HCEC 1CT (cell line): ENCODE measurements at regions not wholly inside any gene's neighbourhood (a gene's known extent, or its start where the extent isn't known, plus 50 kb on each side); places are given as distances from the start of the nearest gene placed in this dataset.
"Not testable (repeated sequence)": the region's sequence is repeated elsewhere in the genome, so short reads cannot be mapped to it uniquely, and the experiment has no call there.

Experiments
- DNase-seq: peaks from one replicate; pipeline ENCODE4 v3.0.0-alpha.2; 2017

DNA sequence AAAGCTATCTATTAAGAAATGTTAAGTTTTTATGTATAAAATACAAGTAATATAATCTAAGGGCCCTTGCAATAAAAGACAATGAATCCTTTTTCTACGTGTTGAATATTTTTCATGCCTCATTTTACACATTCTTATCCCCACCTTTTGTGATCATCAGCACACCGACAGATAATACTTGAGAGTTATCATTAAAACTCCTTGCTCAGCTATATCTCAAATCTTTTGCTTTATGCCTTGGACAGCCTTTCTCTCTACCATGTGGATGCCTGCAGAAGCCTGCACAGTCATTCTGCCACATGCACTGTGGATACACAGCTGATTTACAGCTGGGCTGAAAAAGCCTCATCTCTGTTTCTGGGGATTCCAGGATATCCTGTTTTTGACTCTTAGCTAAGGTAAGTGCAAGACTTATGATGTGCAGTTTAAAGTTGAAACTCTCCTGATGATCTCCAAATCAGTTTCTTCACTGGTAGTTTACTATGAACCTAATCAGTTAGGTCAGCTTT is 1565.1 kb downstream of the SI start:
- no peak for DNase-seq

DNA sequence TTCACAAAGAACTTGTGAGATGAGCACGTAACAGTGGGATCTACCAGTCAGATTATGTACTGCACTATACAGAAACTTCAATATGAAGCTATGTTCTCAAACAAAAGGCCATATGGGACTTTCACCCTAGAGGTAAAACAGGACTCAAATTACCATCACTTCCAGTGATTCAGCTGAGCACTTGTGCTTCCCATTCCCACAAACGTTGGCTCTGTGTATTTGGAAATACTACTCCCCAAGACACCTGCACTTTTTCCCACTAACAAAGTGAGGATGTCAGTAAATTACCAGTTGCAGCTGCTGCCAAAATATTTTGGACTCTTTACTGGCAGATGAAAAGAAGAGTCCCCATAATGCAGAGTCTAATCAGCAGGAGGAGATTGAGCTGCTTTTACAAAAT is 1570.1 kb downstream of the SI start:
- no peak for DNase-seq

DNA sequence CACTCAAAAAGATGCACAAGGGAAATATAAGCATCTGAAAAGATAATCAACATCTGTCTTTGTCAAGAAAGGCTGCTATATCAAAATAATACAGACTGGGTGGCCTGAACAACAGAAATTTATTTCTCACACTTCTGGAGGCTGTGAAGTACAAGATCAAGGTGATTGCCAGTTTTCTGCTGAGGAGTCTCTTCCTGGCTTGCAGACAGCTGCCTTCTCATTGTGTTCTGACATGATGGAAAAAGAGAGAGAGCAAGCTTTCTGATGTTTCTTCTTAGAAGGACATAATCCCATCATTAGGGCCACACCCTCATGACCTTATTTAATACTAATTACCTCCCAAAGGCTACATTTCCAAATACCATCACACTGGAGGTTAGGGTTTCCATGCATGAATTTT is 1573.3 kb downstream of the SI start:
- DNase-seq: no peak

DNA sequence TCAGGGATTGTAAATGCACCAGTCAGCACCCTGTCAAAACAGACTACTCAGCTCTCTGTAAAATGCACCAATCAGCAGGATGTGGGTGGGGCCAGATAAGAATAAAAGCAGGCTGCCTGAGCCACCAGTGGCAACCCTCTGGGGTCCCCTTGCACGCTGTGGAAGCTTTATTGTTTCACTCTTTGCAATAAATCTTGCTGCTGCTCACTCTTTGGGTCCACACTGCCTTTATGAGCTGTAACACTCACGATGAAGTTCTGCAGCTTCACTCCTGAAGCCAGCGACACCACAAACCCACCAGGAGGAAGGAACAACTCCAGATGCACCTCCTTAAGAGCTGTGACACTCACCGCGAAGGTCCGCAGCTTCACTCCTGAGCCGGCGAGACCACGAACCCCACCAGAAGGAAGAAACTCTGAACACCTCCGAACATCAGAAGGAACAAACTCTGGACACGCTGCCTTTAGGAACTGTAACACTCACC is 1578.5 kb downstream of the SI start:
- DNase-seq: not testable (repeated sequence)

DNA sequence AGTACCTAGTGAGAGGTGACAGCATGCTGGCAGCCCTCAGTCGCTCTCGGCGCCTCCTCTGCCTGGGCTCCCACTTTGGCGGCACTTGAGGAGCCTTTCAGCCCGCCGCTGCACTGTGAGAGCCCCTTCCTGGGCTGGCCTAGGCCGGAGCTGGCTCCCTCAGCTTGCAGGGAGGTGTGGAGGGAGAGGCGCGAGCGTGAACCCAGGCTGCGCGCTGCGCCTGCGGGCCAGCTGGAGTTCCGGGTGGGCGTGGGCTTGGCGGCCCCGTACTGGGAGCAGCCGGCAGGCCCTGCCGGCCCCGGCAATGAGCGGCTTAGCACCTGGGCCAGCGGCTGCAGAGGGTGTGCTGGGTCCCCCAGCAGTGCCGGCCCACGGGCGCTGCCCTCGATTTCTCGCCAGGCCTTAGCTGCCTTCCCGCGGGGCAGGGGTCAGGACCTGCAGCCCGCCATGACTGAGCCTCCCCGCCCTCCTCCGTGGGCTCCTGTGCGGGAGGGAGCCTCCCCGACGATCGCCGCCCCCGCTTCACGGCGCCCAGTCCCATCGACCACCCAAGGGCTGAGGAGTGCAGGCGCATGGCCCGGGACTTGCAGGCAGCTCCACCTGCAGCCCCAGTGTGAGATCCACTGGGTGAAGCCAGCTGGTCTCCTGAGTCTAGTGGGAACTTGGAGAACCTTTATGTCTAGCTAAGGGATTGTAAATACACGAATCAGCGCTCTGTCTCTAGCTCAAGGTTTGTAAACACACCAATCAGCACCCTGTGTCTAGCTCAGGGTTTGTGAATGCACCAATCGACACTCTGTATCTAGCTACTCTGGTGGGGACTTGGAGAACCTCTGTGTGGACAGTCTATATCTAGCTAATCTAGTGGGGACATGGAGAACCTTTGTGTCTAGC is 1579.2 kb downstream of the SI start:
- not testable (repeated sequence) for DNase-seq

DNA sequence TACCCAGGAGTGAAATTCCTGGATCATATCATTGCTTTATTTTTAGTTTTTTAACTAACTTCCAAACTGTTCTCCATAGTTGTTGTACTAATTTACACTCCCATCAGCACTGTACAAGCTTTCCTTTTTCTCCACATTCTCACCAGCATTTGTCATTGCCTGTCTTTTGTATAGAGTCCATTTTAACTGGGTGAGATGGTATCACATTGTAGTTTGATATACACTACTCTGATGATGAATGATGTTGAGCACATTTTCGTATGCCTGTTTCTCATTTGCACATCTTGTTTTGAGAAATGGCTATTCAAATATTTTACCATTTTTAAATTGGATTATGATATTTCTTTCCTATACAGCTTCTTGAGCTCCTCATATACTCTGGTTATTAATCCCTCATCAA is 1586.6 kb downstream of the SI start:
- DNase-seq: no peak

DNA sequence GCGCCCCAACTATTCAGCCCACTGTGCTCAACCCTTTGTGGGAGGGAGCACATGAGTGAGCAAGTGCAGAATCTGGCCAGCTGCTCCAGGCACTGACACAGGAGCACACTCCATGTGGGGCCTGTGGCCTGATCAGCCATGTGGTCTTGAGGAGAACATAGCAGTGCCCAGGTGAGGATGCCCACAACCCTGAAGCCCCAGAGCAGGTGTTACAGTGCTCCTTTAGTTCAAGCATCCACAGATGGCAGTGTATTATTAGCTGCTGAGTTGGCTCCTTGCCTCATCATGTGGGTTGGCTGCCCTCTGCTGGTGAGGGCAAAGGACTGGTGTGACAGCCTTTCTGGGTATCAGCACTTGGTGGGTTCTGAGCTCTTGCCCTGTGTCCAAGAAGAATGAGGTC is 1588.2 kb downstream of the SI start:
- no peak for DNase-seq

DNA sequence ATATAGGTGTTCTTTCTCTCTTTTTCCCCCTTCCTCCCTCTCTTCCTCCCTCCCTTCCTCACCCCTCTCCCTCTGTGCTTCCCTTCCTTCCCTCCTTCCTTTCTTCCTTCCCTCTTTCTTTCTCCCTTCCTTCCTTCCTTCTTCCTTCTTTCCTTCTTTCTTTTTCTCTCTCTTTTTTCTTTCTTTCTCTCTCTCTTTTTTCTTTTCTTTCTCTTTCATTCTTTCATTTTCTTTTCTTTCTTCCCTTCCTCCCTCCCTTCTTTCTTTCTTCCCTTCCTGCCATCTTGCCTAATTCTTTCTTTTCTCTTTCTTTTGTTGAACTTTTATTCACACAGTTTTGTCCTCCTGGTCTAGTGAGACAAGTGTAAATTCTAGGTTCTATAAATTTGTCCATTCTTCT is 1595.6 kb downstream of the SI start:
- DNase-seq: no peak

DNA sequence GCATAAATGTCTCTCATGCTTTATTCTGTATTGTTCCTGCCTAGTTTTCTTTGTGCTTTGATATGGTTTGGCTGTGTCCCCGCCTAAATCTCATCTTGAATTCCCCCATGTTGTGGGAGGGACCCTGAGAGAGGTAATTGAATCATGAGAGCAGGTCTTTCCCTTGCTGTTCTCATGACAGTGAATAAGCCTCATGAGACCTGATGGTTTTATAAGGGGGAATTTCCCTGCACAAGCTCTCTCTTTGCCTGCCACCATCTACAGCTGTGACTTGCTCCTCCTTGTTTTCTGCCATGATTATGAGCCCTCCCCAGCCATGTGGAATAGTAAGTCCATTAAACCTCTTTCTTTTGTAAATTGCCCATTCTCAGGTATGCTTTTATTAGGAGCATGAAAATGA is 1596.6 kb downstream of the SI start:
- DNase-seq: no peak

DNA sequence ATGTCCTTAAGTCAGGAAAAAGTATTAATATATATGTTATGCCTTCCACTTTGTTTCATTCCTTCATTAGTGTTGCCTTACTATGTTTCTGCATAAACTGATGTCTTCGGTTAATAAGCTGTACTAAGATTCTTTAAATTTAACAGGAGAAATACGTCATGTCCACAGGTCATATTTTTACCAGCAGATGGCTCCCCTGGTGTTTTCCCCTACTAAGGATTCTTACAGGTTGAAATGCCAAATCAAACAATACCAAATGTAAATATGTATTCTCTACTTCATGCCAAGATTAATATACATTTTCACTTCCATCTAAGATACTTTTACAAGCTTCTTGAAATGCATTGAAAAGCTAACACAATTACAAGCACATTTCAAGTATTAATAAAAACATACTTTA is 1602.1 kb downstream of the SI start:
- DNase-seq: no peak

DNA sequence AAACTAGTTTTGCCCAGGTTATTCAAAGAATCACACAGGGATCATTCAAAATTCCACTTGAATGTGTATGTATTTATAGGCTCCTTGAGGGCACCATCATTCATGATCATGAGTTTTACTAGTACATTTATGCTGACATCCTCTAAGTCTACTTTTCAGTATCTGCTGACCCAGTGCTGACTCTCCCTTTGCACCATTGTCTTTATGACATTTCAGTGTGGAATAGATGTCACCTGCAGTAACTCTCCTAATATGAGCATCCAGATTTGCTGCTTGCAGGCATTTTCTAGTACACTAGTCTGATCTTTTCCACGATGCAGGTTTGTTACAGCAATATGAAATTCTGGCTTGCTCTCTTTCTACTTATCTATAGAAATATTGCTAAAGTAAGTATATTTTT is 1603.5 kb downstream of the SI start:
- no peak for DNase-seq

DNA sequence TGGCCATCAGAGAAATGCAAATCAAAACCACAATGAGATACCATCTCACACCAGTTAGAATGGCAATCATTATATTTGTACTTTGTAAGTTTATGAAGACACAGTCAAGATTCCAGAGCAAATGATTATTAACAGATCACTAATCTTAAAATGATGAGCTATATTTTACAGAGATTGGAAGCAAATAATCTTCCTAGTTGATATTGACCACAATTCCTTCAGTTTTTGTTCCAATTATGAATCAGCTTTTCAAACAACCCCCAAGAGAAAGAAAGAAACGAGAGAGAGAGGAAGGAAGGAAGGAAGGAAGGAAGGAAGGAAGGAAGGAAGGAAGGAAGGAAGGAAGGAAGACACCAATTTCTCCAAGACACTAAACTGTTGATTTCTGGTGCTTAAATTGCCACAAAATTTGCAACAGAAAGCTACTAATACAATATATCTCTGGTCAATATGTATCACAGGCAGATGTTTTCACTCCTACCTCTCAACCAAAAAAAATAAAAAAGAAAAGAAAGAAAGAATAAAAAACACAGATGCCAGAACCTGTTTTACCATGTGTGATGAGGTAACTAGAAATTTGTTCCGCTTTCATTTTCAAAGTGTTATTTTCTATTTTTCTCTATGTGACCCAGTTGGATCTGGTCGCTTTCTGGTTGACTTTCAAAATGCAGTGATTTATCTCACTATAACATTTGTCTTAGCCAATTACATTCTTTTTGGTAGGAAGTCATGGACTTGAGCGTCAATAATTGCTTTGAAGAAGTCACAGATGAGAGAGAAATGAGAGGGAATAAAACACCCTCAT is 1609.6 kb downstream of the SI start:
- DNase-seq: no peak

DNA sequence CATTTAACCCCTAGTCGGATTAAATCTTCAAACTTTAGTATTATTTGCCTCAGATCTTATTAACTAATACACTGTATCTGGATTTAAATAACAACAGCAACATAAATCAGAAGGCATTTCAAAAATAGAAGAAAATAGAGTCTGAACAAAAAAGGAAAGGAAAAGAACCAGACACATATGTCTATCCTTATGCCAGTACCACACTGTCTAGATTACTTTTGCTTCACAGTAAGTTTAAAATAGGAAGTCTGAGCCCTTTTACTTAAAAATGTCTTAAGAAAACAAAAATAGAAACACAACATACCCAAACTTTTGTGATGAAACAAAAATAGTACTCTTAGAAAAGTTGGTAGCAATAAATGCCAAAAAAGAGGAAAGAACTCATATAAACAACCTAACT is 1615.8 kb downstream of the SI start:
- no peak for DNase-seq

DNA sequence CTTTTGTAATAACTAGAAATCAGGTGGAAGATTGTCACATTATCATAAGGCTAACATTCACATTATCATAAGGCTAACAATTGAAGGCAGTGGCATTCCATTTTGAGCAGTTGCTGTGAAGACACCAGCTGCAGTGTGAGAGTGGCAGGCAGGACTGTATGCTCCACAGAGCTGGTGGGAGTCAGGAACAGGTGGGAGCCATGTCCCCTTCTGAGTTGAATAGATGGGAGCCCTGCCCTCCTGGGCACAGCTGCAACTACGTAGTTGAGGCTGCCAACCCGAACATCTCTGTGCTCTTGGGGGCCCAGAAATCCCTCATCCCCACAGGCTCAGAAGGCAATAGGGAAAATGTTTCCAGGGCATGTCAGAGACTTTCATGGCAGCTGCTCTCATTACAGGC is 1627.6 kb downstream of the SI start:
- no peak for DNase-seq

DNA sequence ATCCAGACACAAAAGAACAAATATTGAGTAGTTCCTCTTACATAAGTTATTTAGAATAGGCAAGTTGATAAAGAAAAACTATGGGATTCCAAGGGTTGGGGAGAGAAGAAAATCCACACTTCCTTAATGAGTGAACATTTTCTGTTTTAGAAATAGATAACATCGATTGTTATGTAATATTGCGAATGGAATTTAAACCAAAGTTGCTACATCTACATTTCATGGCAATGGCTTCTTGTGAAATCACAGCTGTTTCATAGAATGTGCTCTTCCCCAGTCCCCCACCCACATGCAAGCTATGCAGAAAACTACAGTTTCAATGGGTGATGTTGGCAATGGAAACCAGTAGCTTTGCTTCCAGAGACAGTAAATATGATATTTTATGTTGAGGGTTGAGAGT is 1639.5 kb downstream of the SI start:
- no peak for DNase-seq

DNA sequence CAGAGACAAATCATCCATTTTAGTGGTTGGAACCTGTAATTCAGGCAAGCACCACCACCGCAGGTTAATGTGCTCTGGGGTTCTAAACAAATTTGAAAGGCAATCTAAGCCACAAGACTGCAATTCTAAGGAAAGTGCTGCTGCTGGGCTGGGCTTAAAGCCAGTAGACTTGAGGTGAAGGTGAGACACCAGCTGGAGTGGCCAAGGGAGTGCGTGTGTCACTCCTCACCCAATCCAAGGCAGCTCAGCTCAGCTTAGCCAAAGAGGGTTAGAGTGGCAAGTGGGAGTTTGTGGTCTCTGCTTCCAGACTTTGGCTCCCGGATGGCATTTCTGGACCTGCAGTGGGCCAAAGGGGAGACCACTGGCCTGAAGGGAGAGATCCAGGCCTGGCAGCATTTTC is 1655.6 kb downstream of the SI start:
- no peak for DNase-seq

DNA sequence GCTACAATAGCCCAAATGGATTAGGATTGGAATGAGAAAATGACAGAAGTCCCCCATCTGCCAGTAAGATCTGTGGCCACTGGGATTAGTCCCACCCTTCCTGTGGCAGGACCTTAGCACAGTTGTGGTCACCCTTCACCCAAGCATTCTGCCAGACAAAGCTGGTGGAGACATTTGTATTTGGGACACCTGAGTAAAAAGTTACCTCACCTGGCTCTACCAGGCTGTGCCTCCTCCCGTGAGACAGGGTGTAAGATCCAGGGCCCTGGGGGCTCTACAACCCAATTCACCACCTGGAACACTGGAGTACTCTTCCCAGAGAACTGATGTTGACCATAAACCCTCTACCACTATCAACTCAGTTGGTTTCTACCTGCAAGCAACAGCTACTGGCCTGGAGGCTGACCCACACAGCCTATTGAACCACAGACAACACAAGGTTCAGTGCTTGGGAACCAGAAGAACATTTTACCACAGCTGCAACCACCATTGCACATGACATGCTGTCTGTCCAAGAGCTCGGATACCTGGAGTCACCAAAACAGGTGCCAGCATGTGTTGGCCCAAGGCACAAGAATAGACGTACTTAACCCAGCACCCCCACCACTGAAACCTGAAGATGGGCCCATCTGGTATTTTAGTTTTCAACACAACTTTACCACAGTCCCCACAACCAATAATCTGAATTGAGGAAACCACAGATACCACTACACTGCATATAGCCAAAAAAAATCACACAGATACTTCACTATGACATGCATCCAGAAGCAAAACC is 1686.7 kb downstream of the SI start:
- DNase-seq: no peak

DNA sequence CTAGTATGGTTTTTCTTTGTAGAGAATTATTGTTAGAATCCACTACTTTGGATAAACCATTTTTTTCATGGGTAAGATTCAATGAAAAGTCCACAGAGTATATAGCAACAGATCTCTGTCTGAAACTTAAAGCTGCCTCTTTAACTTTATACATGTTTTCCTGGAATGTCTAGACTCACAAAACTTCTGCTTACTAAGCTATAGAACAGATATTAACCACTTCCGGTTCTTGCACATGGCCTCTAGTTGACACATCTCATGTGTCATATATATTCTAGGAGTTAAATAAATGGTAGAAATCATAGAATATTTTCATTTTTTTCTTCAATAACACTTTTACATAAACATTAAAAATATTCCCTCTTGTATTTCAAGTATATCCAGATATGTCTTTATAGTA is 1693.9 kb downstream of the SI start:
- no peak for DNase-seq

DNA sequence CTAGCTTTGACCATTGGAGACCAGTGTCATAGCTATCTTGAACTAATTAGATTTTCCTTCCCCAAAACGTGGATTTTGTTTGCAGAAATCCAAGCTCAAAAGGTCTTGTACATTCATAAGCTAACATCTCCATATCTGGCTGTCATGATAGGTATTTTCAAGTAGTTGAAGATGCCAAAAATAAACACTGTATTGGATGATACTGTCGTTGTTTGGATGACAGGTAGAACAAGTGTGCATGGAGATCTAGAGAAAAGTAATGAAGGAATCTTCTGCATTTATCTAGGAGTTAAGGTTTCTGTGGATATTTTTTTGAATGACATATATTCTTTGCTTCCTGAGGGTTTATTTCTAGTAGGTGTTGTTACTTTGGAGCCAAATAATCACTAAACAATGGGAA is 1696.1 kb downstream of the SI start:
- DNase-seq: no peak

DNA sequence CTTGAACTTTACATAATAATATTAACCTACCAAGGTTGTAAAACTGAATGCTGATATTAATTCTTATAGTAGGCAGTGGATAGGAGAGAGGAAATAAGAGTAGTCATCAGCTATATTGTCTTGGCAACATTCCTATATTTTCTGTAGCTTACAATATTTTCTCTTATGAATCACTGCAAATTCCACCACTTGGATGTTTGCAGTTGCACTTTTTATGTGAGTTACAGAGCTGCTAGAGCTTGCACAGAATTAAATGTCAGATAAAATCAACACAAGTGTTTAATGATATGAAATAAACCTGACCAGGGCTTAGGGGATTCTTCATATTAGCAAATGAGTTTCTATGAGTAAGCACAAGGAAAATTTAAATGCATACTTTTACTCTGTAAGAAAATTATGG is 1710.1 kb downstream of the SI start:
- DNase-seq: no peak

DNA sequence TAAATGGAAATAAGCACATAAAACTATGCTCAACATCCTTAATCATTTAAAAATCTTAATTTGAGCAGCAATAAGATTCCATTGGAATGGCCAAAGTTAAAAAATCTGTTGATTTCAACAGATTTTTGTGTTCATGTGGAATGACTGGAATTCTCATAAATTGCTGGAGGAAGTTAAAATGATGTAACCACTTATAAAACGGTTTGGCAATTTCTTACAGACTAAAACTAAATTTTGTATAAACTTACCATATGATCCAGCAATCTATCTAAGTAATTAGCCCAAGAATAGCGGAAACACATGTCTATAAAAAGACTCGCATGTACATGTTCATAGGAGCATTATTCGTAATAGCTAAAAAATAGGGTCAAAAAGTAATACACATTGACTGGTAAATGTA is 1713.6 kb downstream of the SI start:
- no peak for DNase-seq

DNA sequence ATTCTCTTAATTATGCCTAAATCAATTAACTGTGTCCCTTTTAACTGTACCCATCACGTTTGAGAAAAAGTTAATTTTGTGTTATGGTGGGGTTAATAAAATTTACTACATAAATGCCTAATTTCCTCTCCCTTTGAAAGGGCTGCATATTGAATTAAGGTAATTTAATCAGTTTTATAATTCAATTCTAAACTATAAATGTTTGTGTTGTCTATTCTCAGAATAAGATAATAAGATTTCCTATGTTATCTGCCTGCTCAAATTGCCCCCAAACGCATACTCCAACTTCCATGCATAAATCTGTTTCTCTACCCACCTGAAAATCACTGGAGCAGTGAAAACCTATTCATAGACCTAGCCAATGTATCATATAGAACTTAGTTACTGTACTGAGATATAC is 1716.1 kb downstream of the SI start:
- DNase-seq: no peak

DNA sequence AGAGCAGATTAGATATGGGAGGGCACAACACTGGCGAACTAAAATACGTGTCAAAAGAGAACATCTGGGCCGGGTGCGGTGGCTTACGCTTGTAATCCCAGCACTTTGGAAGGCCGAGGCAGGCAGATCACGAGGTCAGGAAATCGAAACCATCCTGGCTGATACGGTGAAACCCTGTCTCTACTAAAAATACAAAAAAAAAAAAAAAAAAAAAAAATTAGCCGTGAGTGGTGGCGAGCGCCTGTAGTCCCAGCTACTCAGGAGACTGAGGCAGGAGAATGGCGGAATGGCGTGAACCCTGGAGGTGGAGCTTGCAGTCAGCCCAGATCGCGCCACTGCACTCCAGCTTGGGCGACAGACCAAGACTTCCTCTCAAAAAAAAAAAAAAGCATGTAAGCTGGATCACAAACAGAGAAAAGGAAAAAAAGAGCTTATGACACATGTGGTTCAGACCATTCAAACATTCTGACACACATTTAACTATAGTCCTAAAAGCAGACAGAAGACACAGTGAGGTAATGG is 1716.9 kb downstream of the SI start:
- not testable (repeated sequence) for DNase-seq
